ENCODE measurements at regions not wholly inside any gene's neighbourhood (a gene's known extent, or its start where the extent isn't known, plus 50 kb on each side); places are given as distances from the start of the nearest gene placed in this dataset.
"Not testable (repeated sequence)": the region's sequence is repeated elsewhere in the genome, so short reads cannot be mapped to it uniquely, and the experiment has no call there.

- in situ Hi-C loops (cut with MboI), result no loop called here
- Histone ChIP-seq H3K79me2 (ENCODE audit: insufficient read depth) (no peaks in the 10 kb centered on the region), H3K9me3 (ENCODE audit: low read depth) (no peaks in the 10 kb centered on the region), H3K9ac (no peak overlapping the region), H2AFZ (no peak overlapping the region), H3K36me3 (ENCODE audit: low read depth) (no peaks in the 10 kb centered on the region), H3K4me2 (ENCODE audit: unreplicated experiment) (no peak overlapping the region), H4K20me1 (ENCODE audit: insufficient read depth) (no peaks in the 10 kb centered on the region), H3F3A (ENCODE audit: insufficient read depth) (0 out of 2 replicates have a peak, but pooled peaks cover 9% of the 10 kb centered on the region), H3K27me3 (replicated peaks; ENCODE audit: insufficient read depth) (peaks cover 11% of the 10 kb centered on the region; the same call in 1 of the 2 replicates), H3K4me1 (ENCODE audit: insufficient read depth) (peaks cover 14% of the 10 kb centered on the region), H3K9me2 (ENCODE audit: insufficient read depth) (no peaks in the 10 kb centered on the region), H3K27ac (no peak overlapping the region), H3K4me3 (no peak overlapping the region)
- DNase-seq, result no peak
- TF ChIP-seq EZH2 (IDR thresholded peaks at IDR 0.05; ENCODE audit: insufficient read depth, poor library complexity, severe bottlenecking) (no peak), EZH2phosphoT487 (IDR thresholded peaks at IDR 0.05; ENCODE audit: insufficient read depth, low read depth) (no peak)
- WGBS, 2 experiments (ENCODE audit: low coverage in 1 of 2, low lambda C conversion rate in 2 of 2, missing lambda C conversion rate in 2 of 2), result 90 to 97% methylated on average over 3 of the region's 3 CpGs
Measured at GRCh38 chr5:142211918-142212317, 103.3 kb downstream of the NDFIP1 start.

- Histone ChIP-seq H3F3A (ENCODE audit: insufficient read depth) (no peaks in the 10 kb centered on the region), H3K9me3 (ENCODE audit: low read depth) (no peaks in the 10 kb centered on the region), H3K4me1 (ENCODE audit: insufficient read depth) (peaks cover 5% of the 10 kb centered on the region), H3K27me3 (replicated peaks; ENCODE audit: insufficient read depth) (peaks cover 11% of the 10 kb centered on the region; the same call in 1 of the 2 replicates), H3K9ac (no peak overlapping the region), H3K4me3 (no peak overlapping the region), H3K4me2 (ENCODE audit: unreplicated experiment) (no peak overlapping the region), H3K27ac (no peak overlapping the region), H2AFZ (no peak overlapping the region), H3K9me2 (ENCODE audit: insufficient read depth) (no peaks in the 10 kb centered on the region), H3K36me3 (ENCODE audit: low read depth) (no peaks in the 10 kb centered on the region), H3K79me2 (ENCODE audit: insufficient read depth) (no peaks in the 10 kb centered on the region), H4K20me1 (ENCODE audit: insufficient read depth) (no peaks in the 10 kb centered on the region)
- TF ChIP-seq EZH2phosphoT487 (IDR thresholded peaks at IDR 0.05; ENCODE audit: insufficient read depth, low read depth) (no peak), EZH2 (IDR thresholded peaks at IDR 0.05; ENCODE audit: insufficient read depth, poor library complexity, severe bottlenecking) (no peak)
- in situ Hi-C loops (cut with MboI), result no loop called here
- no peak for DNase-seq
- WGBS, 2 experiments (ENCODE audit: low coverage in 1 of 2, low lambda C conversion rate in 2 of 2, missing lambda C conversion rate in 2 of 2), result 95% methylated on average over 11 of the region's 11 CpGs
Measured at GRCh38 chr5:142210864-142211412, 102.4 kb downstream of the NDFIP1 start.

DNA sequence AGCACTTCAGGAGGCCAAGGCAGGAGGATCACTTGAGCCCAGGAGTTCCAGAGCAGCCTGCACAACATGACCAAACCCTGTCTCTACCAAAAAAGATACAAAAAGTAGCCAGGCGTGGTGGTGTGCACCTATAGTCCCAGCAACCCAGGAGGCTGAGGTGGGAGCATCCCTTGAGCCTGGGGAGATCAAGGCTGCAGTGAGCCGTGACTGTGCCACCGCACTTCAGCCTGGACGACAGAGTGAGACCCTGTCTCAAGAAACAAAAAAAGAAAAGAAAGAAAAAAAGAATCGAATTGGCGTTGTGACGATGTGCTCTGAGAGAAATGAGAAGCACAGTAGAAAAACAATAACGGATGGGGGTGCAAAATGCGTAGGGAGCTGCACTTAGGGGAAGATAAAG is 101.4 kb downstream of the NDFIP1 start:
- no peaks in the 10 kb centered on the region for H3K4me1 ChIP-seq (ENCODE audit: insufficient read depth)
- in situ Hi-C loops (cut with MboI), result no loop called here
- DNase-seq, result no peak
- peaks cover 11% of the 10 kb centered on the region; the same call in 1 of the 2 replicates for H3K27me3 ChIP-seq (replicated peaks; ENCODE audit: insufficient read depth)
- no peaks in the 10 kb centered on the region for H3F3A ChIP-seq (ENCODE audit: insufficient read depth)
- H3K9me2 ChIP-seq (ENCODE audit: insufficient read depth), result no peaks in the 10 kb centered on the region
- H3K36me3 ChIP-seq (ENCODE audit: low read depth), result no peaks in the 10 kb centered on the region
- H3K9me3 ChIP-seq (ENCODE audit: low read depth), result no peaks in the 10 kb centered on the region
- no peak for TF ChIP-seq EZH2phosphoT487 (IDR thresholded peaks at IDR 0.05; ENCODE audit: insufficient read depth, low read depth)
- H4K20me1 ChIP-seq (ENCODE audit: insufficient read depth), result no peaks in the 10 kb centered on the region
- H3K79me2 ChIP-seq (ENCODE audit: insufficient read depth), result no peaks in the 10 kb centered on the region
- H2AFZ ChIP-seq, result no peak overlapping the region
- no peak overlapping the region for H3K27ac ChIP-seq
- WGBS, 2 experiments (ENCODE audit: low coverage in 1 of 2, low lambda C conversion rate in 2 of 2, missing lambda C conversion rate in 2 of 2), result 94 to 96% methylated on average over 9 of the region's 9 CpGs
- no peak overlapping the region for H3K4me3 ChIP-seq
- no peak overlapping the region for H3K9ac ChIP-seq
- no peak overlapping the region for H3K4me2 ChIP-seq (ENCODE audit: unreplicated experiment)

GRCh38 chr5:142208777-142209312 is 100.3 kb downstream of the NDFIP1 start:
- H2AFZ ChIP-seq, result no peak overlapping the region
- no peaks in the 10 kb centered on the region for H3K36me3 ChIP-seq (ENCODE audit: low read depth)
- no peak overlapping the region for H3K9ac ChIP-seq
- H3K4me3 ChIP-seq, result no peak overlapping the region
- no peaks in the 10 kb centered on the region for H3K9me2 ChIP-seq (ENCODE audit: insufficient read depth)
- H3K27ac ChIP-seq, result no peak overlapping the region
- no peaks in the 10 kb centered on the region for H3K4me1 ChIP-seq (ENCODE audit: insufficient read depth)
- TF ChIP-seq EZH2phosphoT487 (IDR thresholded peaks at IDR 0.05; ENCODE audit: insufficient read depth, low read depth) (no peak), EZH2 (IDR thresholded peaks at IDR 0.05; ENCODE audit: insufficient read depth, poor library complexity, severe bottlenecking) (no peak)
- no peak overlapping the region for H3K4me2 ChIP-seq (ENCODE audit: unreplicated experiment)
- H3K27me3 ChIP-seq (replicated peaks; ENCODE audit: insufficient read depth), result peaks cover 11% of the 10 kb centered on the region; the same call in 1 of the 2 replicates
- DNase-seq, result no peak
- no peaks in the 10 kb centered on the region for H4K20me1 ChIP-seq (ENCODE audit: insufficient read depth)
- in situ Hi-C loops (cut with MboI), result no loop called here
- H3K79me2 ChIP-seq (ENCODE audit: insufficient read depth), result no peaks in the 10 kb centered on the region
- H3F3A ChIP-seq (ENCODE audit: insufficient read depth), result no peaks in the 10 kb centered on the region
- 96 to 98% methylated on average over 8 of the region's 8 CpGs for WGBS, 2 experiments (ENCODE audit: low coverage in 1 of 2, low lambda C conversion rate in 2 of 2, missing lambda C conversion rate in 2 of 2)
- H3K9me3 ChIP-seq (ENCODE audit: low read depth), result no peaks in the 10 kb centered on the region

GRCh38 chr5:142208244-142208643 is 99.7 kb downstream of the NDFIP1 start:
- in situ Hi-C loops (cut with MboI); H3K9me3 ChIP-seq (ENCODE audit: low read depth); H3F3A ChIP-seq (ENCODE audit: insufficient read depth); DNase-seq; H3K4me2 ChIP-seq (ENCODE audit: unreplicated experiment); H3K9me2 ChIP-seq (ENCODE audit: insufficient read depth); H3K4me3 ChIP-seq; H3K9ac ChIP-seq; H3K27ac ChIP-seq; H2AFZ ChIP-seq; H4K20me1 ChIP-seq (ENCODE audit: insufficient read depth); H3K79me2 ChIP-seq (ENCODE audit: insufficient read depth); H3K4me1 ChIP-seq (ENCODE audit: insufficient read depth); H3K36me3 ChIP-seq (ENCODE audit: low read depth): not testable (repeated sequence)
- peaks cover 11% of the 10 kb centered on the region; the same call in 1 of the 2 replicates for H3K27me3 ChIP-seq (replicated peaks; ENCODE audit: insufficient read depth)
- WGBS, 2 experiments (ENCODE audit: low coverage in 1 of 2, low lambda C conversion rate in 2 of 2, missing lambda C conversion rate in 2 of 2), result 87 to 94% methylated on average over 7 of the region's 7 CpGs
